OCI-LY1 (cell line): ENCODE measurements at regions not wholly inside any gene's neighbourhood (a gene's known extent, or its start where the extent isn't known, plus 50 kb on each side); places are given as distances from the start of the nearest gene placed in this dataset.

Experiments used
- H2AFZ ChIP-seq: fragments of 200-600 bp; sonication (generic), shearing (Covaris generic); 2 replicates; pipeline ENCODE4 v1.6.0; 2014; ENCODE audit warnings: antibody characterized with exemption, mild to moderate bottlenecking, low read length
- H3F3A ChIP-seq: fragments of 200-600 bp; sonication (generic), shearing (Covaris generic); 2 replicates; pipeline ENCODE4 v1.6.0; 2014; ENCODE audit warnings: mild to moderate bottlenecking, antibody characterized with exemption, low read length, moderate library complexity; ENCODE audit not compliant: insufficient read depth
- H3K27ac ChIP-seq: fragments of 200-600 bp; sonication (generic); 2 replicates; pipeline ENCODE4 v1.5.1; 2014; ENCODE audit warnings: low read length, mixed run types, mild to moderate bottlenecking, low read depth; ENCODE audit not compliant: poor library complexity, severe bottlenecking
- H3K27me3 ChIP-seq: fragments of 200-600 bp; sonication (generic); 2 replicates; pipeline ENCODE4 v1.6.0; 2014; ENCODE audit warnings: antibody characterized with exemption, mild to moderate bottlenecking, low read length, moderate library complexity; ENCODE audit not compliant: insufficient read depth
- H3K36me3 ChIP-seq: fragments of 200-600 bp; sonication (generic); 2 replicates; pipeline ENCODE4 v1.6.1; 2014; ENCODE audit warnings: mild to moderate bottlenecking, antibody characterized with exemption, low read length, moderate library complexity, mixed read lengths; ENCODE audit not compliant: insufficient read depth
- H3K4me1 ChIP-seq: fragments of 200-600 bp; sonication (generic); 2 replicates; pipeline ENCODE4 v1.5.1; 2014; ENCODE audit warnings: mild to moderate bottlenecking, low read length, moderate library complexity; ENCODE audit not compliant: insufficient read depth, severe bottlenecking
- H3K4me2 ChIP-seq: fragments of 200-600 bp; sonication (generic), shearing (Covaris generic); 2 replicates; pipeline ENCODE4 v1.6.1; 2014; ENCODE audit warnings: low read length
- H3K4me3 ChIP-seq: fragments of 200-600 bp; sonication (generic); 2 replicates; pipeline ENCODE4 v1.5.1; 2014; ENCODE audit warnings: low read length, low read depth, mild to moderate bottlenecking, mixed read lengths; ENCODE audit not compliant: poor library complexity, severe bottlenecking
- H3K79me2 ChIP-seq: fragments of 200-600 bp; shearing (Covaris generic); 2 replicates; pipeline ENCODE4 v1.6.1; 2016; ENCODE audit warnings: mixed run types, low read length, mixed read lengths; ENCODE audit not compliant: insufficient read depth
- H3K9ac ChIP-seq: fragments of 200-600 bp; sonication (generic), shearing (Covaris generic); 2 replicates; pipeline ENCODE4 v1.6.1; 2014; ENCODE audit warnings: mild to moderate bottlenecking, low read length, mixed read lengths
- H3K9me2 ChIP-seq: fragments of 200-600 bp; sonication (generic), shearing (Covaris generic); 2 replicates; pipeline ENCODE4 v1.6.1; 2014; ENCODE audit warnings: low read depth, mild to moderate bottlenecking, low read length, mixed read lengths
- H3K9me3 ChIP-seq: fragments of 200-600 bp; shearing (Covaris generic); 2 replicates; pipeline ENCODE4 v1.6.1; 2014; ENCODE audit warnings: low read length, mixed read lengths
- H4K20me1 ChIP-seq: fragments of 200-600 bp; sonication (generic), shearing (Covaris generic); 2 replicates; pipeline ENCODE4 v1.6.0; 2016; ENCODE audit warnings: mild to moderate bottlenecking, low read length; ENCODE audit not compliant: insufficient read depth
- EZH2 ChIP-seq: fragments of 200-600 bp; sonication (generic), shearing (Covaris generic); IDR thresholded peaks from 2 replicates; pipeline ENCODE4 v1.8.0; 2017; ENCODE audit warnings: borderline replicate concordance, mixed run types, mild to moderate bottlenecking, antibody characterized with exemption, low read length, moderate library complexity, mixed read lengths
- TF ChIP-seq, protein P1 (sequence below): fragments of 200-600 bp; sonication (generic), shearing (Covaris generic); IDR thresholded peaks from 2 replicates; pipeline ENCODE4 v1.5.1; 2017; ENCODE audit warnings: mild to moderate bottlenecking, antibody characterized with exemption, low read length, moderate library complexity, mixed read lengths

- Histone ChIP-seq H3K79me2 (no peaks in the 10 kb centered on the region), H3K9ac (no peak overlapping the region), H3K27ac (no peak overlapping the region), H3K4me1 (no peaks in the 10 kb centered on the region), H3K4me2 (no peak overlapping the region), H3K9me3 (no peaks in the 10 kb centered on the region), H3K4me3 (no peak overlapping the region), H3K27me3 (no peaks in the 10 kb centered on the region), H2AFZ (no peak overlapping the region), H3K36me3 (no peaks in the 10 kb centered on the region), H3F3A (no peaks in the 10 kb centered on the region), H4K20me1 (no peaks in the 10 kb centered on the region), H3K9me2 (no peaks in the 10 kb centered on the region)
- no peak for TF ChIP-seq EZH2
- TF ChIP-seq, protein P1, sequence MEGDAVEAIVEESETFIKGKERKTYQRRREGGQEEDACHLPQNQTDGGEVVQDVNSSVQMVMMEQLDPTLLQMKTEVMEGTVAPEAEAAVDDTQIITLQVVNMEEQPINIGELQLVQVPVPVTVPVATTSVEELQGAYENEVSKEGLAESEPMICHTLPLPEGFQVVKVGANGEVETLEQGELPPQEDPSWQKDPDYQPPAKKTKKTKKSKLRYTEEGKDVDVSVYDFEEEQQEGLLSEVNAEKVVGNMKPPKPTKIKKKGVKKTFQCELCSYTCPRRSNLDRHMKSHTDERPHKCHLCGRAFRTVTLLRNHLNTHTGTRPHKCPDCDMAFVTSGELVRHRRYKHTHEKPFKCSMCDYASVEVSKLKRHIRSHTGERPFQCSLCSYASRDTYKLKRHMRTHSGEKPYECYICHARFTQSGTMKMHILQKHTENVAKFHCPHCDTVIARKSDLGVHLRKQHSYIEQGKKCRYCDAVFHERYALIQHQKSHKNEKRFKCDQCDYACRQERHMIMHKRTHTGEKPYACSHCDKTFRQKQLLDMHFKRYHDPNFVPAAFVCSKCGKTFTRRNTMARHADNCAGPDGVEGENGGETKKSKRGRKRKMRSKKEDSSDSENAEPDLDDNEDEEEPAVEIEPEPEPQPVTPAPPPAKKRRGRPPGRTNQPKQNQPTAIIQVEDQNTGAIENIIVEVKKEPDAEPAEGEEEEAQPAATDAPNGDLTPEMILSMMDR, result no peak
These were observed 1419.6 kb upstream of the ALCAM start for GRCh38 chr3:103947062-103947461.

DNA sequence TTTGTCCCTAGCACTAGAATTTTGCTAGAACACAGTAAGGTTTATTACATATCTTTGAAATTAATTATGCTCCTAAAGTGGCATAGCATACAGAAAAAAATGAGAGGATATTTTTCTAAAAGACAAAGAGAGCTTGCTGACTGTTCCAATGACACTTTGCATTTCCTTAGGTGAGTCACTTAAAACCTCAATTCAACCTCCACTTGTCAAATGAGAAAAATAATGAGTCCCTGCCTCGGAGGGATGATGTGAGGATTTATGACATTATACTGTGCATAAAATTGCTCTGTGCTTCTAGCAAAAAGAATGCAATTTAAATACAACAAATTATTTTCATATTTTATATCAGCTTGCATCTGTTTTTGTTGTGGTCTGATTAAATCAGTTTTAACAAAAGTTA is 1417.0 kb upstream of the ALCAM start:
- H3K9me2 ChIP-seq, result no peaks in the 10 kb centered on the region
- no peak overlapping the region for H2AFZ ChIP-seq
- no peaks in the 10 kb centered on the region for H3K4me1 ChIP-seq
- no peak overlapping the region for H3K9ac ChIP-seq
- no peaks in the 10 kb centered on the region for H3K27me3 ChIP-seq
- no peaks in the 10 kb centered on the region for H3K9me3 ChIP-seq
- no peaks in the 10 kb centered on the region for H4K20me1 ChIP-seq
- no peak overlapping the region for H3K4me3 ChIP-seq
- no peak for TF ChIP-seq EZH2
- TF ChIP-seq, protein P1, result no peak
- no peak overlapping the region for H3K27ac ChIP-seq
- H3K36me3 ChIP-seq, result no peaks in the 10 kb centered on the region
- no peaks in the 10 kb centered on the region for H3F3A ChIP-seq
- no peaks in the 10 kb centered on the region for H3K79me2 ChIP-seq
- no peak overlapping the region for H3K4me2 ChIP-seq

DNA sequence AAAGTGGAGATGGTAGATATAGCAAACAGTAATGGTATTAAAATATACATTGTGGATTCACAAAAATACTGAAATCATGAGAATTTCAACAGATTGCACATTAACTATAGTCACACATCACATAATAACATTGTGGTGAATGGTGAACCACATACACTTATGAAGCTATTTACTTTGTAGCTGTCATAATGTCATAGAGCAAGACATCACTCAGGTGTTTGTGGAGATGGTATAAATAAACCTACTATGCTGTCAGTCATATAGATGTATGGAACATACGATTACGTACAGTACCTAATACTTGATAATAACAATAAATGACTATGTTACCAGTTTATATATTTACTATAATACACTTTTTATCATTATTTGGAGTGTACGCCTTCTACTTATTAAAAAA is 1416.0 kb upstream of the ALCAM start:
- H3F3A ChIP-seq, result no peaks in the 10 kb centered on the region
- H3K4me2 ChIP-seq, result no peak overlapping the region
- no peaks in the 10 kb centered on the region for H3K9me3 ChIP-seq
- no peaks in the 10 kb centered on the region for H3K4me1 ChIP-seq
- TF ChIP-seq, protein P1, result no peak
- TF ChIP-seq EZH2, result no peak
- no peaks in the 10 kb centered on the region for H3K9me2 ChIP-seq
- no peak overlapping the region for H3K9ac ChIP-seq
- no peak overlapping the region for H3K27ac ChIP-seq
- H2AFZ ChIP-seq, result no peak overlapping the region
- no peaks in the 10 kb centered on the region for H4K20me1 ChIP-seq
- no peaks in the 10 kb centered on the region for H3K27me3 ChIP-seq
- no peak overlapping the region for H3K4me3 ChIP-seq
- H3K36me3 ChIP-seq, result no peaks in the 10 kb centered on the region
- H3K79me2 ChIP-seq, result no peaks in the 10 kb centered on the region
